ENCODE measurements at regions not wholly inside any gene's neighbourhood (a gene's known extent, or its start where the extent isn't known, plus 50 kb on each side); places are given as distances from the start of the nearest gene placed in this dataset.

GRCh38 chr6:88339761-88340160 lies 173.6 kb upstream of the CNR1 start:
- CTCF ChIA-PET = no interaction called here

GRCh38 chr6:88321306-88321705 lies 155.2 kb upstream of the CNR1 start:
- H3K4me3 ChIP-seq (ENCODE audit: low read depth, low read length) = no peak overlapping the region
- ChIA-PET POLR2A (no interaction called here), CTCF (no interaction called here)
- TF ChIP-seq CTCF (IDR thresholded peaks at IDR 0.05; ENCODE audit: insufficient read depth, low read length, missing control alignments) = no peak
- DNase-seq (ENCODE audit: low read depth, low spot score) = no peak

More at GRCh38 chr6:88339761-88340160, 173.6 kb upstream of the CNR1 start:
- TF ChIP-seq CTCF (IDR thresholded peaks at IDR 0.05; ENCODE audit: insufficient read depth, low read length, missing control alignments) = no peak
- H3K4me3 ChIP-seq (ENCODE audit: low read depth, low read length) = no peak overlapping the region
- no peak for DNase-seq (ENCODE audit: low read depth, low spot score)
- POLR2A ChIA-PET = no interaction called here

- ChIA-PET POLR2A (interaction anchor here (0.5 kb wide), 1 partner anchor 11 kb away, joined by 3 read pairs; no protein-coding TSS in a partner anchor), CTCF (no interaction called here)
- no peak for DNase-seq (ENCODE audit: low read depth, low spot score)
- no peak for TF ChIP-seq CTCF (IDR thresholded peaks at IDR 0.05; ENCODE audit: insufficient read depth, low read length, missing control alignments)
- no peak overlapping the region for H3K4me3 ChIP-seq (ENCODE audit: low read depth, low read length)
Observed at GRCh38 chr6:88311561-88311960, 145.4 kb upstream of the CNR1 start.

DNA sequence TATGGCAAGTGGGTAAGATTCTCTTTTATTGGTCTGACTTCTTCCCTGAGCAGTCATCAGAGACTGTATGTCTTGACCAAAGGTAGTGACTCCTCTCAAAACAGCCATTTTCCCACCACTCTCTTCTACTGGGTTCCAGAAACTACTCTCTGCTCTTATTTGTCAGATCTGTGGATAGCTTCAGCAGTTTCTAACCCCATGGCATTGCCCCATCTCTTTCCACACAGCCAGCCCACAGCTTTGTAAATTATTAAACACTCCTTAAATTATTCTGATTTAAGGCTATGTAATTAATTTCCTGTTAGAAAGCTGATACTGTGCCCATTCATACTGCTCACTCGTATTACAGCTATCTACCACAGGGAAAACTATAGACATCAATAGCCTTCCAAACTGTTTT lies 138.4 kb upstream of the CNR1 start:
- no peak for TF ChIP-seq CTCF (IDR thresholded peaks at IDR 0.05; ENCODE audit: insufficient read depth, low read length, missing control alignments)
- DNase-seq (ENCODE audit: low read depth, low spot score) = no peak
- ChIA-PET POLR2A (no interaction called here), CTCF (no interaction called here)
- no peak overlapping the region for H3K4me3 ChIP-seq (ENCODE audit: low read depth, low read length)

- no peak for TF ChIP-seq CTCF (IDR thresholded peaks at IDR 0.05; ENCODE audit: insufficient read depth, low read length, missing control alignments)
- no peak overlapping the region for H3K4me3 ChIP-seq (ENCODE audit: low read depth, low read length)
- DNase-seq (ENCODE audit: low read depth, low spot score) = no peak
- CTCF ChIA-PET = no interaction called here
- POLR2A ChIA-PET = no interaction called here
Observed at GRCh38 chr6:88302769-88303225, 136.7 kb upstream of the CNR1 start.

GRCh38 chr6:88301888-88302768 lies 136.0 kb upstream of the CNR1 start:
- POLR2A ChIA-PET = no interaction called here
- no peak for TF ChIP-seq CTCF (IDR thresholded peaks at IDR 0.05; ENCODE audit: insufficient read depth, low read length, missing control alignments)
- H3K4me3 ChIP-seq (ENCODE audit: low read depth, low read length) = no peak overlapping the region
- no peak for DNase-seq (ENCODE audit: low read depth, low spot score)
- CTCF ChIA-PET = no interaction called here

Data from AG04449 (cell line).